OCI-LY1 (cell line): ENCODE measurements at regions not wholly inside any gene's neighbourhood (a gene's known extent, or its start where the extent isn't known, plus 50 kb on each side); places are given as distances from the start of the nearest gene placed in this dataset.

Source experiments
- CTCF ChIP-seq: fragments of 200-600 bp; sonication (generic), shearing (Covaris generic); IDR thresholded peaks from 2 replicates; pipeline ENCODE4 v1.5.1; 2017; ENCODE audit warnings: mild to moderate bottlenecking, antibody characterized with exemption, low read length, moderate library complexity, mixed read lengths
- EZH2 ChIP-seq: fragments of 200-600 bp; sonication (generic), shearing (Covaris generic); IDR thresholded peaks from 2 replicates; pipeline ENCODE4 v1.8.0; 2017; ENCODE audit warnings: borderline replicate concordance, mixed run types, mild to moderate bottlenecking, antibody characterized with exemption, low read length, moderate library complexity, mixed read lengths

DNA sequence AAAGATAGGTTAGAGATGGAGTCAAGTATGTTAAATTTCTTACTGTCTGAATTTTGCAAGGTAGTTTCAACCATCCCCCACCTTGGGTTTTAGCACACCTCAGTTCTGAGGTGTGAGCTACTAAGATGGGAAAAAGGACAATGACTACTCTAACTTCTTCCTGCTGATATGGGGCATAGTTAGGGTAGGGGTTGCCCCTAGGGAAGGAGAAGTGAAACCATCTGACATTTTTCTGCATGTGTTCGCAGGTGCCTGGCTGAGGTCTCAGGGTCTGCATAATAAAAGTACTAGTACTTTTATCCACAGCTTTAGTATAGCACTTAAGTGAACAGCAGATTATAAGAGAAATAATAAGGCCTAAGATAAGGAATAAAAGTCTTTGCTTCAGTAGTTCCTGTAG is 129.5 kb upstream of the CYSLTR1 start:
- no peak for TF ChIP-seq CTCF
- no peak for TF ChIP-seq EZH2
